Ascending aorta (tissue), 2 donors: ENCODE measurements at regions not wholly inside any gene's neighbourhood (a gene's known extent, or its start where the extent isn't known, plus 50 kb on each side); places are given as distances from the start of the nearest gene placed in this dataset.

Experiments
- DNase-seq, 2 donors: peaks; one replicate each; pipeline ENCODE4 v3.0.0-alpha.2; 2019; ENCODE audit warnings: low spot score in 2 of 2
- H3K27ac ChIP-seq, 2 donors: fragments of 200-600 bp; sonication (generic); one replicate each; pipeline ENCODE4 v1.5.1; 2016 to 2017; ENCODE audit warnings: mild to moderate bottlenecking in 1 of 2
- H3K27me3 ChIP-seq: fragments of 200-600 bp; sonication (generic); one replicate; pipeline ENCODE4 v1.5.1; 2017
- H3K36me3 ChIP-seq, 2 donors: fragments of 200-600 bp; sonication (generic); one replicate each; pipeline ENCODE4 v1.5.1; 2016
- H3K4me1 ChIP-seq, 2 donors: fragments of 200-600 bp; sonication (generic); one replicate each; pipeline ENCODE4 v1.5.1; 2016 to 2017; ENCODE audit warnings: mild to moderate bottlenecking in 1 of 2
- H3K4me3 ChIP-seq, 2 donors: fragments of 200-600 bp; sonication (generic); one replicate each; pipeline ENCODE4 v1.5.1; 2016 to 2017; ENCODE audit warnings: mild to moderate bottlenecking in 1 of 2
- H3K9me3 ChIP-seq, 2 donors: fragments of 200-600 bp; sonication (generic); one replicate each; pipeline ENCODE4 v1.5.1; 2016
- intact Hi-C: fragments of 100-400 bp; cut with DNase I; formaldehyde crosslinking; loops from one replicate; pipeline ENCODE4 v1.15.1; 2023
- TF ChIP-seq, protein P1 (sequence below), 3 experiments: fragments of 200-600 bp in 2 of 3; fragments of 450-650 bp in 1 of 3; sonication (generic) in 2 of 3; IDR thresholded peaks; one replicate each; pipeline ENCODE4 v1.5.1; 2016 to 2019; ENCODE audit warnings: antibody characterized with exemption in 3 of 3, mild to moderate bottlenecking in 1 of 3, moderate library complexity in 1 of 3

DNA sequence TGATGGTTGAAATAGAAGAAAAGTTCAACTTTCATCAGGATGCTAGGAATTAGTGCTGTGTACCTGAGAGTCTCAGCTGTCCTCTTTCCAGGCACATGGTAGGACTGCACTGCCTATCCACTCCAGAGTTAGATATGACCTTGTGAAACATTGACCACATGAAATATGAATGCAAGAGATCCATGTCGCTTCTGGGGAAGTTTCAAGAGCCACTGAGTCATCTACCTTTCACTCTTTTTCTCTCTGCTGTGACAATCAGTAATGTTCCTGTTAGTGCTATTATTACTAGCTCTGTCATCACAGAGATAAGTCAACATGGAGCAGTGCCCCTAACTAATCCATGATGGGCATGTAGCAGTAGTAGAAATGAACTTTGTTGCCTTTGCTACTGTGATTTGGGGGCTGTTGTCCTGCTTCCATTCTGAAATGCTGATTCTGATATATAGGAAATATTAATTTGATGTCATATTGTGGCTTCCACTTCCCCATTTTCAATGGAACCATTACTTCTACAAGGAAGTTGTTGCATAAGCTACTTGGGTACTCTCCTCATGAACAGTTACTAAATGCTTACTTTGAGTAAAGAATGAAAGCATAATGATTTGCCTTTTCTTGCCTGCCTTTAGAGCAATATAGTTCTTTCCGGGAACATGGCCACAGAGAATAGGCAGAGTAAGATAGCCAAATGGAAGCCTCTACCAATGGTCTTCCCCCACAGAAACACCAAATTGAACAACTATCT is 192.8 kb upstream of the ZNF521 start:
- no peak for DNase-seq
- no peaks in the 10 kb centered on the region for H3K36me3 ChIP-seq
- no peaks in the 10 kb centered on the region for H3K4me1 ChIP-seq
- no peak overlapping the region for H3K27ac ChIP-seq
- intact Hi-C loops: no loop called here
- TF ChIP-seq, protein P1, sequence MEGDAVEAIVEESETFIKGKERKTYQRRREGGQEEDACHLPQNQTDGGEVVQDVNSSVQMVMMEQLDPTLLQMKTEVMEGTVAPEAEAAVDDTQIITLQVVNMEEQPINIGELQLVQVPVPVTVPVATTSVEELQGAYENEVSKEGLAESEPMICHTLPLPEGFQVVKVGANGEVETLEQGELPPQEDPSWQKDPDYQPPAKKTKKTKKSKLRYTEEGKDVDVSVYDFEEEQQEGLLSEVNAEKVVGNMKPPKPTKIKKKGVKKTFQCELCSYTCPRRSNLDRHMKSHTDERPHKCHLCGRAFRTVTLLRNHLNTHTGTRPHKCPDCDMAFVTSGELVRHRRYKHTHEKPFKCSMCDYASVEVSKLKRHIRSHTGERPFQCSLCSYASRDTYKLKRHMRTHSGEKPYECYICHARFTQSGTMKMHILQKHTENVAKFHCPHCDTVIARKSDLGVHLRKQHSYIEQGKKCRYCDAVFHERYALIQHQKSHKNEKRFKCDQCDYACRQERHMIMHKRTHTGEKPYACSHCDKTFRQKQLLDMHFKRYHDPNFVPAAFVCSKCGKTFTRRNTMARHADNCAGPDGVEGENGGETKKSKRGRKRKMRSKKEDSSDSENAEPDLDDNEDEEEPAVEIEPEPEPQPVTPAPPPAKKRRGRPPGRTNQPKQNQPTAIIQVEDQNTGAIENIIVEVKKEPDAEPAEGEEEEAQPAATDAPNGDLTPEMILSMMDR (IDR thresholded peaks at IDR 0.05): no peak
- H3K4me3 ChIP-seq: no peak overlapping the region
- no peaks in the 10 kb centered on the region for H3K27me3 ChIP-seq
- H3K9me3 ChIP-seq: no peaks in the 10 kb centered on the region

DNA sequence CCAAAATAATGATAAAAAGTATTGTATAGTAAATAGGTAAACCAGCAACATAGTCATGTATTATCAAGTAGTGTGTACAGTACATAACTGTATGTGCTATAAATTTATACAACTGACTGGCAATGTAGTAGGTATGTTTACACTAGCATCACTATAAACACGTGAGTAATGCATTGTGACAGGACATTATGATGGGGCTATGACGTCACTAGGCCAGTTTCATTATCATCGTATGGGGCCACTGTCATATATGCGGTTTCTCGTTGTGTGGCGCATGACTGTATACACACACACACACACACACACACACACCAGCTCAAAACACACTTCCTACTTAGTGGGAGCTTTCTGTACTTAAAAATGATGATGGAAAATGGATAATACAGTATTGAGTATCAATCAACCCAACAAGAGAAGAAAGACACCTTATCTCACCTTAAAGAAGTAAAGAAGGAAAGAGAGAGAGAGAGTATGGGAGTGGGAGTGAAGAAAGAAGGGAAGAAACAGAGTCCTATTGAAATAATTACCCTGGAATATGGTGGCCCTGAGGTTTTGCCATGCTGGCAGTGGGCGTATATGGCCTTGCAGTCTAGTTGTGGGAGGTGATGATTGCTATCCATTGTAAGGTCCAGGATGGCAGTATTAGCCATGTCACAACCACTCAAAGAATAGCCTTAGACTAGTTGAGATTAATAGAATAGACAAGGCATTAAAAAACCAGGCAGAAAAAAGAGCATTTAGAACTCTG is 186.4 kb upstream of the ZNF521 start:
- Histone ChIP-seq H3K9me3 (no peaks in the 10 kb centered on the region), H3K27me3 (no peaks in the 10 kb centered on the region), H3K4me1 (no peaks in the 10 kb centered on the region), H3K4me3 (no peak overlapping the region), H3K27ac (no peak overlapping the region), H3K36me3 (no peaks in the 10 kb centered on the region)
- intact Hi-C loops: no loop called here
- DNase-seq: no peak
- TF ChIP-seq, protein P1 (IDR thresholded peaks at IDR 0.05): no peak

DNA sequence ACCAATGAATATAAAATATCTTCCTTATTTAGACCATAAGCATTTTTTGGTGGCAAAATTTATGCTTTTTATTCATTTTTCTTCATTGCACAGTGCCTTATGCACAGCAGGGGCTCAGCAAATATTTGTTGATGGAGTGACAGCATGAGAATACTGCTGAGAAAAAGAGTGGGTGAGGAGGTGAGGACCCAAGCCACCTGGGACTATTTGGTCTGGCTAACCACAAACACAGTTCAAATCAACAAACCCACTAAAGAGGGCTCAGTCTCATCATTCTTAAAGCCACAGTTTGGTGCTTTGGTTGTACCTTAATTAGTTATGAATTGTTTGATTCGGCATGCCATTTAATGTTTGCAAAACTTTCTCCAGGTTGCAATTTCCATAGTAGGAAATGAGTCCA is 183.5 kb upstream of the ZNF521 start:
- Histone ChIP-seq H3K4me1 (no peaks in the 10 kb centered on the region), H3K27ac (no peak overlapping the region), H3K9me3 (no peaks in the 10 kb centered on the region), H3K27me3 (no peaks in the 10 kb centered on the region), H3K4me3 (no peak overlapping the region), H3K36me3 (no peaks in the 10 kb centered on the region)
- intact Hi-C loops: no loop called here
- DNase-seq: no peak
- TF ChIP-seq, protein P1 (IDR thresholded peaks at IDR 0.05): no peak

DNA sequence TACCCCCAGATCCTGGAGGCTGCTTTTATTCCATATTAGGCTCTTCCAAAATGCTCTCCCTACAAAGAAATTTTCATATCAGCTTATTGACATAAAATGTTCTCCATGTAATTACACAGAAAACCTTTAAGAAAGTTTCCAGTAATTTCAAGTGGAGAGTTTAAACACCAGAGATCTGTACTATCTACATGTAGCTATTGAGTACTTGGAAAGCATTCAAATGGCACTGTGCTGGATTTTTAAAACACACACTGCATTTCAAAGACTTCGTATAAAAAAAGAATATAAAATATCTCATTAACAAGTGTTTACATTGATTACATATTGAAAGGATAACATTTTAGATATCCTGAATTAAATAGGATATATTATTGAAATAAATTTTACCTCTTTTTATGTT is 182.4 kb upstream of the ZNF521 start:
- intact Hi-C loops: no loop called here
- no peak for DNase-seq

DNA sequence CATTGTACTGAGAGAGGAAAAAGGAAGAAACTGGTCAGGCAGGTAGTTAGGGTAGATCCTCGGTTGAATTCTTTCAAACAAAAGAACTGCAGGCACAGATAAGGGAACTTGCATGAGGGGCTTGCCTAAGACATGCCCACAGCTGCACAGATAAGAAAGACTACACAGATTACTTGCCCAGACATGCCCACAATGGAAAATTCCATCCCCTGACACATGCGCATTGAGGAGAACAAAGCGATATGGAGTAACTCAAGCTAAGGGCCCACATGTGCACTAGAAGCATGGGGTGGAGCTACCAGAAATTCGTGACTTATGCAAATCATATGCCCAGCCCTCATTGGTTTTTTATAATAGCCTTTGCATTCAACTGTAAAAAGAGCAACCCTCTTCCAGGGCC is 181.3 kb upstream of the ZNF521 start:
- TF ChIP-seq, protein P1 (IDR thresholded peaks at IDR 0.05): no peak
- no peaks in the 10 kb centered on the region for H3K9me3 ChIP-seq
- DNase-seq: no peak
- no peaks in the 10 kb centered on the region for H3K27me3 ChIP-seq
- intact Hi-C loops: no loop called here
- no peak overlapping the region for H3K4me3 ChIP-seq
- no peaks in the 10 kb centered on the region for H3K4me1 ChIP-seq
- H3K36me3 ChIP-seq: no peaks in the 10 kb centered on the region
- H3K27ac ChIP-seq: no peak overlapping the region

More for the DNA sequence above, 182.4 kb upstream of the ZNF521 start:
- no peak overlapping the region for H3K27ac ChIP-seq
- H3K36me3 ChIP-seq: no peaks in the 10 kb centered on the region
- H3K27me3 ChIP-seq: no peaks in the 10 kb centered on the region
- H3K4me1 ChIP-seq: no peaks in the 10 kb centered on the region
- TF ChIP-seq, protein P1 (IDR thresholded peaks at IDR 0.05): no peak
- H3K9me3 ChIP-seq: no peaks in the 10 kb centered on the region
- no peak overlapping the region for H3K4me3 ChIP-seq
